Activated T-cell treated with anti-CD3 and anti-CD28 coated beads for 48 hours (primary cell): ENCODE measurements at regions not wholly inside any gene's neighbourhood (a gene's known extent, or its start where the extent isn't known, plus 50 kb on each side); places are given as distances from the start of the nearest gene placed in this dataset.
A peak's percentile ranks its signal among the peaks of the same experiment; 100 is the strongest.
"Not testable (repeated sequence)": the region's sequence is repeated elsewhere in the genome, so short reads cannot be mapped to it uniquely, and the experiment has no call there.

Experiments used
- DNase-seq: peaks from one replicate; pipeline ENCODE4 v3.0.0-alpha.2; 2020; ENCODE audit warnings: low read depth

GRCh38 chr6:26720663-26721218, 61.2 kb upstream of the ZNF322 start:
- not testable (repeated sequence) for DNase-seq

GRCh38 chr6:26730019-26730766, 70.6 kb upstream of the ZNF322 start:
- DNase-seq: not testable (repeated sequence)

GRCh38 chr6:26734776-26735472, 75.4 kb upstream of the ZNF322 start:
- DNase-seq: not testable (repeated sequence)

GRCh38 chr6:26739811-26740210, 80.3 kb upstream of the ZNF322 start:
- no peak for DNase-seq

- peak; percentile 21 for DNase-seq
These were observed 83.7 kb upstream of the ZNF322 start for GRCh38 chr6:26743157-26743821.

- no peak for DNase-seq
These were observed 84.6 kb upstream of the ZNF322 start for GRCh38 chr6:26743941-26744699.

- DNase-seq: not testable (repeated sequence)
These were observed 85.3 kb upstream of the ZNF322 start for GRCh38 chr6:26744837-26745282.

GRCh38 chr6:26745964-26746363, 86.4 kb upstream of the ZNF322 start:
- DNase-seq: not testable (repeated sequence)

GRCh38 chr6:26749126-26749758, 89.7 kb upstream of the ZNF322 start:
- DNase-seq: not testable (repeated sequence)

- not testable (repeated sequence) for DNase-seq
These were observed 90.2 kb upstream of the ZNF322 start for GRCh38 chr6:26749759-26750126.

- DNase-seq: no peak
These were observed 94.7 kb upstream of the ZNF322 start for GRCh38 chr6:26754212-26754611.

GRCh38 chr6:26754801-26755200, 95.3 kb upstream of the ZNF322 start:
- not testable (repeated sequence) for DNase-seq

GRCh38 chr6:26756067-26756805, 96.7 kb upstream of the ZNF322 start:
- DNase-seq: peak; percentile 18

- DNase-seq: not testable (repeated sequence)
These were observed 106.8 kb upstream of the ZNF322 start for GRCh38 chr6:26766203-26766902.

- DNase-seq: not testable (repeated sequence)
These were observed 111.6 kb upstream of the ZNF322 start for GRCh38 chr6:26770941-26771666.

- DNase-seq: not testable (repeated sequence)
These were observed 113.9 kb upstream of the ZNF322 start for GRCh38 chr6:26773414-26773813.

- DNase-seq: not testable (repeated sequence)
These were observed 121.0 kb upstream of the ZNF322 start for GRCh38 chr6:26780563-26780962.

- DNase-seq: not testable (repeated sequence)
These were observed 136.1 kb upstream of the ZNF322 start for GRCh38 chr6:26795474-26796307.
